GM19438 (cell line): ENCODE measurements at regions not wholly inside any gene's neighbourhood (a gene's known extent, or its start where the extent isn't known, plus 50 kb on each side); places are given as distances from the start of the nearest gene placed in this dataset.

ENCODE experiments used
- ATAC-seq: cut with Tn5 transposase; IDR thresholded peaks from one replicate; pipeline ENCODE4 v1.9.1; 2021; ENCODE audit warnings: low read depth; ENCODE audit not compliant: unreplicated experiment

DNA sequence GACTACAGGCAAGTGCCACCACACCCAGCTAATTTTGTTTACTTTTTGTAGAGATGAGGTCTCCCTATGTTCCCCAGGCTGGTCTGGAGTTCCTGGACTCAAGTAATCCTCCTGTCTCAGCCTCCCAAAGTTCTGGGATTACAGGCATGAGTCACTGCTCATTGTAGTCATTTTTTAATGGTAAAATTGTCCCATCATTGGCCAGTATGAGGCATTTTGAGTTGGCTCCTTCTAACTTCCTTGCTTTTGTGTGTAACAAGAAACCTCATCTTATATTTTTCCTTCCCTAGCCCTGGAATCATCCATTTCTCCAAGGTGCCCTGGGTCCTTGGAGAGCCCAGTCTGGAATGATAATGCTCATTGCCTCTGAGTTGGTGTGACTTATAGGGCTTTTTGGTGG lies 148.5 kb downstream of the INHBB start:
- ATAC-seq, result no peak

DNA sequence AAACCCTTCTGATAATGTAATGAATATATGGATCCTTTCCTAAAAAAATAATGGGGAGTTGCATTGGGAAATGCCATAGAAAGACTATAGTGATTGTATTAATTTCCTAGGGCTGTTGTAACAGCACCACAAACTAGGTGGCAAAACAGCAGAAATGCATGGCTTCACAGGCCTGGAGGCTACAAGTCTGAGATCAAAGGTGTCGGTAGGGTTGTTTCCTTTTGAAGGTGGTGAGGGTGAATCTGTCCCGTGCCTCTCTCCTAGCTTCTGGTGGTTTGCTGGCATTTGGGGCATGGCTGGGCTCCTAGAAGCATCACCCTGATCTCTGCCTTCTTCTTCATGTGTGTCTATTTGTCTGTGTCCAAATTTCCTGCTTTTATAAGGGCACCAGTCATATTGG lies 149.7 kb downstream of the INHBB start:
- ATAC-seq, result no peak

GRCh38 chr2:120496235-120496634 lies 150.3 kb downstream of the INHBB start:
- no peak for ATAC-seq

- no peak for ATAC-seq
These were observed 150.8 kb downstream of the INHBB start for GRCh38 chr2:120496759-120497158.

GRCh38 chr2:120497261-120497977 lies 151.5 kb downstream of the INHBB start:
- ATAC-seq, result no peak

GRCh38 chr2:120498121-120498520 lies 152.2 kb downstream of the INHBB start:
- no peak for ATAC-seq

- ATAC-seq, result no peak
These were observed 152.8 kb downstream of the INHBB start for GRCh38 chr2:120498576-120499394.

DNA sequence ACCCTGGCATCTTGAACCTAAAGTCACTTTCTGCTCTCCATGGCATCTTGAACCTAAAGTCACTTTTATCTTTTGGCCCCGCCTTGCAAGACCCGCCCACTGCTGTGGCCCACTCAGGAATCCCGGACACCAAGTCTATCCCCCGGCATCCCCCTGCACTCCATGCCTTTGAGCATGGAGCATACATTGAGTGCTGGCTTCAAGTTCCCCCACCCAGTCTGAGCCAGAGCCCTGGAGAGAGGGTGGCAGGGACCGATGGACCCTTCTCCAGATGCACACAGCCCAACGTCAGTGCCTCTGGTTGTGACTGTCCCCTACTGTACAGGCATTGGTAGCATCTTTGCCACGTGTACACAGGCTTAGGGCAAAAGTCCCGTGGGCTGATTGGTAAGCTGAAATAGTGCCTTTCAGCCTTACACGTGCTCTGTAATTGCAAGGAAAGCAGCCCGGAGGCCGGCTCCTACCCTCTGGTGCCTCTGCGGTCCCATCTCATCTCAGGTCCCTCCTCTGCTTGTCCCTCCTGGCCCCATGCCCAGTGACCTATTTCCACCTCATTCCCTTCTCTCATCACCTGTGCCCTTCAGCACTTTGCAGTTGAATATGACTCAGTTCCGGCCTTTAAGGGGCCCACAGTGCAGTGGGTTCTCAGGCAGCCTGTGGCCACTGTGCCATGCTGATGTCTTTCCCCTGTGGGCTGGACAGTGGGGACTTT lies 154.0 kb downstream of the INHBB start:
- ATAC-seq, result no peak

- ATAC-seq, result no peak
These were observed 155.7 kb downstream of the INHBB start for GRCh38 chr2:120501591-120501990.

DNA sequence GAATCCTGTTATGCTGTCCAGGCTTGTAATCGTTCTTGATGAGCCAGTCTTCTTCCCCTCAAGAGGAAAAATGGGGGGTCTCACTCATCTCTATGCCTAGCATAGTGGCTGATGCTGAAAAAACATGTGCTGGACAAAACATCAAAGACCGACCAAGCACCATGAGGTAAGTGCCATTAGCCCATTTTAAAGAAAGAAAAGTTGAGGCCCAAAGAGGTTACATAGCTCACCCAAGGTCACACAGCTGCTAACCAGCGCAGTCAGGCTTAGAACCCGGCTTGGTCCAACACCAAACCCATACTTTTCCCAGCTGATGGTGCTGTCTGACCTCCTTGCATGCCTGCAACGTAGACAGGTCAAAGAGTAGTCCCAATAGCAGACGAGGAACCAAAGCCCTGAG lies 156.4 kb downstream of the INHBB start:
- ATAC-seq, result no peak

DNA sequence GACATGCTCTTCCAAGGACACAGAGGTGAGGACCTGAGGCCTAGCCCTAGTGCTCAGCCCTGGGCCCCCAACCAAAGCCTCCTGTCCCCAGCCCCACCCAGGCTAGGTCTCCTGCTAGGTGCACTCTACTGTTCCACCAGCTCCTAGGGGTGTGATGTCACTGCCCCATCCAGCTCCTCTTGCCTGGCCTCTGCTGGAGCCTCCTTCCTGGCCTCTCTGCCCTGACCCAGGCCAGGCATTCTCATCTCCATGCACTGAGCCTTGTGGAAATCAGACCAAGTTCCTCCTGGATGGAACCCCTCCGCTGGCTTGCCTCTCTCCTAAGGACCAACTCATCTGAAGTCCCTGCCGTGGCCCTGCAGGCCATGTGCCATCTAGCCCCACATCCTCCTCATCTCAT lies 156.8 kb downstream of the INHBB start:
- ATAC-seq, result no peak

- ATAC-seq, result no peak
These were observed 157.4 kb downstream of the INHBB start for GRCh38 chr2:120503206-120503792.

- ATAC-seq, result no peak
These were observed 158.0 kb downstream of the INHBB start for GRCh38 chr2:120503793-120504571.

- ATAC-seq, result no peak
These were observed 159.2 kb downstream of the INHBB start for GRCh38 chr2:120504936-120505705.

DNA sequence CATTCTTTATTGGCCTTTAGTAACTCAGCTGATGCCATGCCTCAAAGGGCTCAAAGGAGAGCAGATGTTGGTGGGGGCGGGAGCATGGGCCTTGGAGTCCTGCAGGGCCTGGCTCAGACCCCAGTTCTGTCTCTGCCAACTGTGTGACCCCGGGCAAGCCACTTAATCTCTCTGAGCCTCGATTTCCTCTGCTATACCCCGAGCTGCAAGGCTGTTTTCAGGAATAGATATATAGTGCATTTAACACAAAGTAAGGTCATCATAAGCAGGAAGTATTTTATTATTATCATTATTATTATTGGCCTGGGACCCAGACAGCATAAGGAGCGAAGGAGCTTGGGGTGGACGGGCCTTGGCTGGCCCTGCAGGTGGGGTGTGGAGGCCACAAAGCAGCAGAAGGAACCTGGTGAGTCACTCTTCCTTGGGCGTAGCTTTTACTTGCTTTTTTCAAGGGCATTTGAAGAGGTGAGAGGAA lies 162.7 kb downstream of the INHBB start:
- ATAC-seq, result no peak

GRCh38 chr2:120509213-120509815 lies 163.4 kb downstream of the INHBB start:
- no peak for ATAC-seq

DNA sequence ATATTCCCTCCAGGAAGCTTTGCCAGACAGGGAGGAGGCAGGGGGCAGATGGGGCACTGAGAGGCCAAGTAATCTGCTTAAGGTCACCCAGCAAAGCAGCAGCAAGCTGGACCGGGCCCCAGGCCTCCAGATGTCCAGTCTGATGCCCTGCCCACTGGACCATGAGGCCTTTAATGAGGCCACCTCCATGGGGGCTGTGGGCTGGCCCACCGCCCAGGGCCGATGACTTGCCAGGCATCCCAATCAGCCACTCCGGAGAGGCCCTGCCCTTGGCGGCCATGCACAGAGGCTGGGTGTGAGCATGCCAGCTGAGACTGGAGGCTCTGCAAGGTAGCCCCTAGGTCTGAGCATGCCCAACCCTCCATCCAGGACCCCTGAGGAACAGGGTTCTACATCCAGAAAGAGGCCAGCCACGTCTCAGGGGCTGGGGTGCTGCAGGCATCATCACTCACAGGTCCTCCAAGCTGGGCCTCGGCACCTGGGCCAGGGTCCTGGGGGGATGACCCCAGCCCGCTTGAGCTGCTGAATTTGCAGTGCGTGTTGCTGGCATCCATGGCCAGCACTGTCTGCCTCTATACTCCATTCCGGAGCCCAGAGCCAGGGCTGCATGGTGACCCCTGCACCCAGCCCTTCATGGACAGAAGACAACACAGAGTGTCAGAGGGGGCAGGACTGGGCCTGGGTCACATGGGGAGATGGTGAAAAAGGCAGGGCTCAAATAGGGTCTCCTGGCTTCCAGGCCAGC lies 164.2 kb downstream of the INHBB start:
- no peak for ATAC-seq

- no peak for ATAC-seq
These were observed 164.9 kb downstream of the INHBB start for GRCh38 chr2:120510751-120511395.
